LNCaP clone FGC (cell line): ENCODE measurements at regions not wholly inside any gene's neighbourhood (a gene's known extent, or its start where the extent isn't known, plus 50 kb on each side); places are given as distances from the start of the nearest gene placed in this dataset.
"Not testable (repeated sequence)": the region's sequence is repeated elsewhere in the genome, so short reads cannot be mapped to it uniquely, and the experiment has no call there.

Experiments used
- DNase-seq: peaks from one replicate; pipeline ENCODE4 v3.0.0-alpha.2; 2011; ENCODE audit warnings: low read depth
- H3K4me3 ChIP-seq: 2 replicates; pipeline ENCODE4 v1.5.1; 2011; ENCODE audit warnings: mild to moderate bottlenecking, low read depth, low read length, control low read depth
- TF ChIP-seq, protein P1 (sequence below): IDR thresholded peaks from 2 replicates; pipeline ENCODE4 v1.5.1; 2012; ENCODE audit warnings: mild to moderate bottlenecking; ENCODE audit not compliant: control insufficient read depth, insufficient read depth; ENCODE audit errors: extremely low read depth

GRCh38 chr6:12356431-12356830 is 66.3 kb downstream of the EDN1 start:
- TF ChIP-seq, protein P1, sequence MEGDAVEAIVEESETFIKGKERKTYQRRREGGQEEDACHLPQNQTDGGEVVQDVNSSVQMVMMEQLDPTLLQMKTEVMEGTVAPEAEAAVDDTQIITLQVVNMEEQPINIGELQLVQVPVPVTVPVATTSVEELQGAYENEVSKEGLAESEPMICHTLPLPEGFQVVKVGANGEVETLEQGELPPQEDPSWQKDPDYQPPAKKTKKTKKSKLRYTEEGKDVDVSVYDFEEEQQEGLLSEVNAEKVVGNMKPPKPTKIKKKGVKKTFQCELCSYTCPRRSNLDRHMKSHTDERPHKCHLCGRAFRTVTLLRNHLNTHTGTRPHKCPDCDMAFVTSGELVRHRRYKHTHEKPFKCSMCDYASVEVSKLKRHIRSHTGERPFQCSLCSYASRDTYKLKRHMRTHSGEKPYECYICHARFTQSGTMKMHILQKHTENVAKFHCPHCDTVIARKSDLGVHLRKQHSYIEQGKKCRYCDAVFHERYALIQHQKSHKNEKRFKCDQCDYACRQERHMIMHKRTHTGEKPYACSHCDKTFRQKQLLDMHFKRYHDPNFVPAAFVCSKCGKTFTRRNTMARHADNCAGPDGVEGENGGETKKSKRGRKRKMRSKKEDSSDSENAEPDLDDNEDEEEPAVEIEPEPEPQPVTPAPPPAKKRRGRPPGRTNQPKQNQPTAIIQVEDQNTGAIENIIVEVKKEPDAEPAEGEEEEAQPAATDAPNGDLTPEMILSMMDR = no peak
- no peak for DNase-seq
- no peak overlapping the region for H3K4me3 ChIP-seq

- no peak for DNase-seq
- H3K4me3 ChIP-seq = no peak overlapping the region
- TF ChIP-seq, protein P1 = no peak
Observed at GRCh38 chr6:12356983-12357972, 67.1 kb downstream of the EDN1 start.

DNA sequence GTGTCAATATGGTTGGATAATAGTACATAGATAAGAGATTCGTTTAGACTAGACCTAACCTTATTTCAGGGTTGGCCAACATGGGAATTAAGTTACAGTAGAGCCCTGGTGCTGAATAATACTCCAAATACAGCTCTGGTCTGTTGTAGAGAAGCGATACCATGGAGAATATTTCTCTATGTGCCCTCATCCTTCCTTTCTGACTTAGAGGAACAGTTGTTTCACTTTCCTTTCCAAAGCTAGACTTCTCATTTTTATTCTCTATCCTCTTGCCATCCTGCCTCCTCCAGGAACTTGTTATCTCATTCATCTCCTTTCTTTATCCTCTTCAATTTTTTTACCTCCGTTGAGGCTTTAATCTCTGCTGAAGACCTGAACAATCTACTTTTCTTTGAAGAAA is 68.9 kb downstream of the EDN1 start:
- DNase-seq = no peak
- no peak overlapping the region for H3K4me3 ChIP-seq
- TF ChIP-seq, protein P1 = no peak

GRCh38 chr6:12361042-12361765 is 71.0 kb downstream of the EDN1 start:
- H3K4me3 ChIP-seq = no peak overlapping the region
- TF ChIP-seq, protein P1 = no peak
- DNase-seq = no peak

DNA sequence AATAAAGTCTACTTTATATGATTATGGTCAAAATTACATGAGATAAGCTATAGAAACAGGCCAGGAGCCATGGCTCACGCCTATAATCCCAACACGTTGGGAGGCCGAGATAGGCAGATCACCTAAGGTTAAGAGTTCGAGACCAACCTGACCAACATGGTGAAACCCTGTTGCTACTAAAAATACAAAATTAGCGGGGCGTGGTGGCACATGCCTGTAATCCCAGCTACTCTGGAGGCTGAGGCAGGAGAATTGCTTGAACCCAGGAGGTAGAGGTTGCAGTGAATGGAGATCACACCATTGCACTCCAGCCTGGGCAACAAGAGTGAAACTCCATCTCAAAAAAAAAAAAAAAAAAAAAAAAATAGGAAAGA is 73.1 kb downstream of the EDN1 start:
- DNase-seq = not testable (repeated sequence)

GRCh38 chr6:12363651-12364381 is 73.7 kb downstream of the EDN1 start:
- no peak overlapping the region for H3K4me3 ChIP-seq
- DNase-seq = no peak
- TF ChIP-seq, protein P1 = no peak

More for the DNA sequence above, 73.1 kb downstream of the EDN1 start:
- not testable (repeated sequence) for H3K4me3 ChIP-seq

- TF ChIP-seq, protein P1 = no peak
- no peak for DNase-seq
- no peak overlapping the region for H3K4me3 ChIP-seq
Observed at GRCh38 chr6:12364621-12365020, 74.5 kb downstream of the EDN1 start.
